GM12878 (cell line): ENCODE measurements at regions not wholly inside any gene's neighbourhood (a gene's known extent, or its start where the extent isn't known, plus 50 kb on each side); places are given as distances from the start of the nearest gene placed in this dataset.

ENCODE experiments used
- ATAC-seq: fragments of 200-7000 bp; cut with Tn5 transposase; 3 replicates; pipeline ENCODE4 v1.9.1; 2020; ENCODE audit warnings: mild to moderate bottlenecking, moderate library complexity
- BruUV-seq: library from RNA; stranded (reverse); fragments of 400-500 nt; replicated peaks from 2 replicates; lab custom pipeline; 2021; lab: Mats Ljungman, UMichigan
- CTCF ChIA-PET: fragments of 300-600 bp; sonication (Branson Sonifier 250); formaldehyde crosslinking; extraction: SDS; loops from one replicate; lab custom pipeline; 2021; ENCODE audit warnings: inconsistent platforms; lab: Yijun Ruan, JAX
- POLR2A ChIA-PET: fragments of 350-600 bp; formaldehyde crosslinking; extraction: SDS; loops from one replicate; lab custom pipeline; 2021; ENCODE audit warnings: inconsistent platforms; lab: Charles Lee
- RAD21 ChIA-PET: fragments of 300-600 bp; sonication (Branson Sonifier 250); formaldehyde crosslinking; loops from one replicate; lab custom pipeline; 2023; ENCODE audit warnings: antibody characterized with exemption; ENCODE audit not compliant: unreplicated experiment; lab: Charles Lee
- SMC1A ChIA-PET: fragments of 300-600 bp; sonication (Branson Sonifier 250); formaldehyde crosslinking; loops from one replicate; lab custom pipeline; 2023; ENCODE audit not compliant: unreplicated experiment, uncharacterized antibody; lab: Charles Lee
- DNase-seq: peaks from one replicate; pipeline ENCODE4 v3.0.0-alpha.2; 2011; ENCODE audit warnings: low read depth, low spot score
- FAIRE-seq: peaks from 3 replicates; lab custom pipeline; 2011; peaks lifted over from hg19 to GRCh38; lab: Jason Lieb, UNC
- H2AFZ ChIP-seq: 2 replicates; pipeline ENCODE4 v1.6.0; 2011; ENCODE audit warnings: low read depth, low read length, control low read depth; ENCODE audit not compliant: control insufficient read depth
- H3K27ac ChIP-seq: 2 replicates; pipeline ENCODE4 v1.5.1; 2011; ENCODE audit warnings: control low read depth; ENCODE audit not compliant: control insufficient read depth, insufficient read depth
- H3K27me3 ChIP-seq, 2 experiments: replicated peaks in 1 of 2; 2 replicates each; pipeline versions ENCODE4 v1.6.0 to v1.6.1; 2011; ENCODE audit warnings: low read length in 1 of 2; ENCODE audit not compliant: control insufficient read depth in 2 of 2, insufficient read depth in 2 of 2
- H3K36me3 ChIP-seq, 2 experiments: 2 replicates each; pipeline ENCODE4 v1.5.1; 2011; ENCODE audit warnings: low read length in 1 of 2; ENCODE audit not compliant: control insufficient read depth in 2 of 2, insufficient read depth in 2 of 2
- H3K4me1 ChIP-seq: 2 replicates; pipeline ENCODE4 v1.6.1; 2011; ENCODE audit warnings: mild to moderate bottlenecking, low read length, moderate library complexity, mixed read lengths; ENCODE audit not compliant: control insufficient read depth, insufficient read depth
- H3K4me2 ChIP-seq: 2 replicates; pipeline ENCODE4 v1.6.0; 2011; ENCODE audit warnings: control low read depth; ENCODE audit not compliant: control insufficient read depth, insufficient read depth
- H3K4me3 ChIP-seq: fragments of 200-600 bp; sonication (generic); 2 replicates; pipeline ENCODE4 v1.5.1; 2016
- H3K79me2 ChIP-seq: 2 replicates; pipeline ENCODE4 v1.6.0; 2011; ENCODE audit warnings: low read length; ENCODE audit not compliant: control insufficient read depth, insufficient read depth
- H3K9ac ChIP-seq: 2 replicates; pipeline ENCODE4 v1.8.0; 2011; ENCODE audit warnings: low read length, control low read depth, mixed read lengths; ENCODE audit not compliant: control insufficient read depth, insufficient read depth
- H3K9me3 ChIP-seq: replicated peaks from 3 replicates; pipeline ENCODE4 v1.5.1; 2011; ENCODE audit warnings: mild to moderate bottlenecking, low read length; ENCODE audit not compliant: control insufficient read depth, insufficient read depth
- H4K20me1 ChIP-seq: 2 replicates; pipeline ENCODE4 v1.6.0; 2011; ENCODE audit not compliant: control insufficient read depth, insufficient read depth
- BRCA1 ChIP-seq: IDR thresholded peaks from 2 replicates; pipeline ENCODE4 v1.6.1; 2011; ENCODE audit warnings: low read depth, low read length, improper control_type of control experiment
- E2F4 ChIP-seq: IDR thresholded peaks from 2 replicates; pipeline ENCODE4 v1.6.1; 2012; ENCODE audit warnings: low read depth, low read length, improper control_type of control experiment
- IRF4 ChIP-seq: IDR thresholded peaks from 2 replicates; pipeline ENCODE4 v1.6.1; 2011; ENCODE audit warnings: low read depth, low read length
- KDM1A ChIP-seq: fragments of 200-600 bp; sonication (generic); IDR thresholded peaks from 2 replicates; pipeline ENCODE4 v1.6.1; 2016; ENCODE audit warnings: borderline replicate concordance
- MAX ChIP-seq: IDR thresholded peaks from 2 replicates; pipeline ENCODE4 v1.6.1; 2012; ENCODE audit warnings: low read depth, low read length, improper control_type of control experiment
- MEF2A ChIP-seq: IDR thresholded peaks from 2 replicates; pipeline ENCODE4 v1.6.1; 2011; ENCODE audit warnings: low read depth, mild to moderate bottlenecking, low read length, moderate library complexity; ENCODE audit not compliant: insufficient read depth
- NBN ChIP-seq: fragments of 450-650 bp; IDR thresholded peaks from 2 replicates; pipeline ENCODE4 v1.6.1; 2016
- NR2C2 ChIP-seq: IDR thresholded peaks from 2 replicates; pipeline ENCODE4 v1.6.1; 2011; ENCODE audit warnings: borderline replicate concordance, low read depth; ENCODE audit not compliant: control insufficient read depth, insufficient read length
- PML ChIP-seq: IDR thresholded peaks from 2 replicates; pipeline ENCODE4 v1.6.1; 2012; ENCODE audit warnings: low read length, inconsistent platforms
- POLR2AphosphoS2 ChIP-seq: IDR thresholded peaks from 2 replicates; pipeline ENCODE4 v1.6.1; 2011; ENCODE audit warnings: low read depth, mild to moderate bottlenecking, low read length, improper control_type of control experiment, moderate library complexity
- RAD51 ChIP-seq: fragments of 450-650 bp; IDR thresholded peaks from 2 replicates; pipeline ENCODE4 v1.6.1; 2016; ENCODE audit warnings: moderate library complexity, mild to moderate bottlenecking, inconsistent platforms
- SIX5 ChIP-seq: IDR thresholded peaks from 2 replicates; pipeline ENCODE4 v1.6.1; 2011; ENCODE audit warnings: mild to moderate bottlenecking, low read depth, low read length, moderate library complexity; ENCODE audit not compliant: severe bottlenecking
- SMARCA5 ChIP-seq: fragments of 450-650 bp; IDR thresholded peaks from 2 replicates; pipeline ENCODE4 v1.6.1; 2017; ENCODE audit warnings: mild to moderate bottlenecking
- SUPT20H ChIP-seq: IDR thresholded peaks from 2 replicates; pipeline ENCODE4 v1.6.1; 2011; ENCODE audit warnings: low read depth, mild to moderate bottlenecking, low read length, moderate library complexity, borderline replicate concordance; ENCODE audit not compliant: control insufficient read depth
- YY1 ChIP-seq: IDR thresholded peaks from 2 replicates; pipeline ENCODE4 v1.6.1; 2011; ENCODE audit warnings: low read depth, mild to moderate bottlenecking, low read length
- WGBS: methylation state at CpG from one replicate; pipeline ENCODE4 v1.1.6; 2016; ENCODE audit warnings: low lambda C conversion rate; ENCODE audit not compliant: insufficient replicate concordance, insufficient coverage; ENCODE audit errors: missing lambda C conversion rate; 5-methylcytosine and 5-hydroxymethylcytosine counted together
- in situ Hi-C: fragments of 300-500 bp; cut with MboI; formaldehyde crosslinking; loops from 9 replicates; pipeline ENCODE4 v1.14.3; 2018; ENCODE audit warnings: mixed read lengths
- intact Hi-C: fragments of 100-400 bp; cut with micrococcal nuclease; formaldehyde crosslinking; loops from one replicate; pipeline ENCODE4 v1.14.2; 2022; ENCODE audit not compliant: unreplicated experiment
- TF ChIP-seq, protein P1 (sequence below): fragments of 450-650 bp; formaldehyde crosslinking; IDR thresholded peaks from 2 replicates; pipeline ENCODE4 v1.4.0; 2020; ENCODE audit warnings: mild to moderate bottlenecking, moderate library complexity
- TF ChIP-seq, protein P2 (sequence below): fragments of 450-650 bp; IDR thresholded peaks from 2 replicates; pipeline ENCODE4 v1.6.1; 2017; ENCODE audit warnings: mild to moderate bottlenecking, moderate library complexity

DNA sequence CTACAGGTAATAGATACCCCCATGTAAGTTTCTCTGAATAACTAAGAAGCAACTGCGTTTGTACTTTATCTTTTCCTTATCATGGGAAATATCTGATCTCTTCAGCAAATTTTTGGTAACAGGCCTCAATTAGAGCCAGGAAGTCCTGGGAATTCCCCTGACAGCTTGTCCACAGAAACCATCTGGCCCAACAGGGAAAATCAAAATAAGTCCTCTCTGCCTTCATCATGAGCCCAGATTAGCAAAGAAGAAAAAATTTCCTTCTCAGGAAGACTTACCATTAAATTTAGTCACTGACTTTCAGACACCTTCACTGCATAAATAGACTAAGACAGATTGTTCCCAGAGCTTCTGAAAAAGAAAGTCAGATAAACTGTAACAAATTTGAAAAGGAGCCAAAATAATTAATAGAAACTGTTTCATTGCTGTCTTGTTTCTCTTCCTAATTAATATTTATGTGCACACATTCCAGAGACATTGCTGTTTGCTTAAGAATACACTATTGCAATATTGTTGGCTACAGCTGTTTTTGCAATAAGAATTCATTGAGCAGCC, 278.1 kb upstream of the FAT3 start:
- 71% methylated on average over 1 of the region's 1 CpG for WGBS
- Histone ChIP-seq H3K27me3 (no peaks in the 10 kb centered on the region), H4K20me1 (no peaks in the 10 kb centered on the region), H3K9ac (no peak overlapping the region), H3K27ac (no peak overlapping the region), H3K9me3 (no peaks in the 10 kb centered on the region), H3K4me2 (no peak overlapping the region), H2AFZ (no peak overlapping the region), H3K4me3 (no peak overlapping the region), H3K4me1 (no peaks in the 10 kb centered on the region), H3K36me3 (no peaks in the 10 kb centered on the region), H3K79me2 (no peaks in the 10 kb centered on the region)
- ChIA-PET POLR2A (no interaction called here), SMC1A (no interaction called here), CTCF (interaction anchor here (1.2 kb wide), 1 partner anchor 939 kb away, joined by 3 read pairs; no protein-coding TSS in a partner anchor), RAD21 (no interaction called here)
- intact Hi-C loops (no loop called here), in situ Hi-C loops (no loop called here)
- FAIRE-seq = no peak
- BruUV-seq = no TSS peak
- DNase-seq = no peak
- no peak for ATAC-seq
- TF ChIP-seq, protein P1, sequence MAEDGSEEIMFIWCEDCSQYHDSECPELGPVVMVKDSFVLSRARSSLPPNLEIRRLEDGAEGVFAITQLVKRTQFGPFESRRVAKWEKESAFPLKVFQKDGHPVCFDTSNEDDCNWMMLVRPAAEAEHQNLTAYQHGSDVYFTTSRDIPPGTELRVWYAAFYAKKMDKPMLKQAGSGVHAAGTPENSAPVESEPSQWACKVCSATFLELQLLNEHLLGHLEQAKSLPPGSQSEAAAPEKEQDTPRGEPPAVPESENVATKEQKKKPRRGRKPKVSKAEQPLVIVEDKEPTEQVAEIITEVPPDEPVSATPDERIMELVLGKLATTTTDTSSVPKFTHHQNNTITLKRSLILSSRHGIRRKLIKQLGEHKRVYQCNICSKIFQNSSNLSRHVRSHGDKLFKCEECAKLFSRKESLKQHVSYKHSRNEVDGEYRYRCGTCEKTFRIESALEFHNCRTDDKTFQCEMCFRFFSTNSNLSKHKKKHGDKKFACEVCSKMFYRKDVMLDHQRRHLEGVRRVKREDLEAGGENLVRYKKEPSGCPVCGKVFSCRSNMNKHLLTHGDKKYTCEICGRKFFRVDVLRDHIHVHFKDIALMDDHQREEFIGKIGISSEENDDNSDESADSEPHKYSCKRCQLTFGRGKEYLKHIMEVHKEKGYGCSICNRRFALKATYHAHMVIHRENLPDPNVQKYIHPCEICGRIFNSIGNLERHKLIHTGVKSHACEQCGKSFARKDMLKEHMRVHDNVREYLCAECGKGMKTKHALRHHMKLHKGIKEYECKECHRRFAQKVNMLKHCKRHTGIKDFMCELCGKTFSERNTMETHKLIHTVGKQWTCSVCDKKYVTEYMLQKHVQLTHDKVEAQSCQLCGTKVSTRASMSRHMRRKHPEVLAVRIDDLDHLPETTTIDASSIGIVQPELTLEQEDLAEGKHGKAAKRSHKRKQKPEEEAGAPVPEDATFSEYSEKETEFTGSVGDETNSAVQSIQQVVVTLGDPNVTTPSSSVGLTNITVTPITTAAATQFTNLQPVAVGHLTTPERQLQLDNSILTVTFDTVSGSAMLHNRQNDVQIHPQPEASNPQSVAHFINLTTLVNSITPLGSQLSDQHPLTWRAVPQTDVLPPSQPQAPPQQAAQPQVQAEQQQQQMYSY (CRISPR knock-in tag) = no peak
- TF ChIP-seq MAX = no peak
- TF ChIP-seq BRCA1 = no peak
- no peak for TF ChIP-seq E2F4
- TF ChIP-seq SUPT20H = no peak
- no peak for TF ChIP-seq IRF4
- no peak for TF ChIP-seq NR2C2
- no peak for TF ChIP-seq PML
- TF ChIP-seq RAD51 = no peak
- no peak for TF ChIP-seq NBN
- TF ChIP-seq, protein P2, sequence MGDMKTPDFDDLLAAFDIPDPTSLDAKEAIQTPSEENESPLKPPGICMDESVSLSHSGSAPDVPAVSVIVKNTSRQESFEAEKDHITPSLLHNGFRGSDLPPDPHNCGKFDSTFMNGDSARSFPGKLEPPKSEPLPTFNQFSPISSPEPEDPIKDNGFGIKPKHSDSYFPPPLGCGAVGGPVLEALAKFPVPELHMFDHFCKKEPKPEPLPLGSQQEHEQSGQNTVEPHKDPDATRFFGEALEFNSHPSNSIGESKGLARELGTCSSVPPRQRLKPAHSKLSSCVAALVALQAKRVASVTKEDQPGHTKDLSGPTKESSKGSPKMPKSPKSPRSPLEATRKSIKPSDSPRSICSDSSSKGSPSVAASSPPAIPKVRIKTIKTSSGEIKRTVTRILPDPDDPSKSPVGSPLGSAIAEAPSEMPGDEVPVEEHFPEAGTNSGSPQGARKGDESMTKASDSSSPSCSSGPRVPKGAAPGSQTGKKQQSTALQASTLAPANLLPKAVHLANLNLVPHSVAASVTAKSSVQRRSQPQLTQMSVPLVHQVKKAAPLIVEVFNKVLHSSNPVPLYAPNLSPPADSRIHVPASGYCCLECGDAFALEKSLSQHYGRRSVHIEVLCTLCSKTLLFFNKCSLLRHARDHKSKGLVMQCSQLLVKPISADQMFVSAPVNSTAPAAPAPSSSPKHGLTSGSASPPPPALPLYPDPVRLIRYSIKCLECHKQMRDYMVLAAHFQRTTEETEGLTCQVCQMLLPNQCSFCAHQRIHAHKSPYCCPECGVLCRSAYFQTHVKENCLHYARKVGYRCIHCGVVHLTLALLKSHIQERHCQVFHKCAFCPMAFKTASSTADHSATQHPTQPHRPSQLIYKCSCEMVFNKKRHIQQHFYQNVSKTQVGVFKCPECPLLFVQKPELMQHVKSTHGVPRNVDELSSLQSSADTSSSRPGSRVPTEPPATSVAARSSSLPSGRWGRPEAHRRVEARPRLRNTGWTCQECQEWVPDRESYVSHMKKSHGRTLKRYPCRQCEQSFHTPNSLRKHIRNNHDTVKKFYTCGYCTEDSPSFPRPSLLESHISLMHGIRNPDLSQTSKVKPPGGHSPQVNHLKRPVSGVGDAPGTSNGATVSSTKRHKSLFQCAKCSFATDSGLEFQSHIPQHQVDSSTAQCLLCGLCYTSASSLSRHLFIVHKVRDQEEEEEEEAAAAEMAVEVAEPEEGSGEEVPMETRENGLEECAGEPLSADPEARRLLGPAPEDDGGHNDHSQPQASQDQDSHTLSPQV = no peak
- TF ChIP-seq SIX5 = no peak
- TF ChIP-seq SMARCA5 = no peak
- no peak for TF ChIP-seq MEF2A
- no peak for TF ChIP-seq POLR2AphosphoS2
- no peak for TF ChIP-seq YY1
- TF ChIP-seq KDM1A = no peak
